ENCODE measurements at regions not wholly inside any gene's neighbourhood (a gene's known extent, or its start where the extent isn't known, plus 50 kb on each side); places are given as distances from the start of the nearest gene placed in this dataset.

DNA sequence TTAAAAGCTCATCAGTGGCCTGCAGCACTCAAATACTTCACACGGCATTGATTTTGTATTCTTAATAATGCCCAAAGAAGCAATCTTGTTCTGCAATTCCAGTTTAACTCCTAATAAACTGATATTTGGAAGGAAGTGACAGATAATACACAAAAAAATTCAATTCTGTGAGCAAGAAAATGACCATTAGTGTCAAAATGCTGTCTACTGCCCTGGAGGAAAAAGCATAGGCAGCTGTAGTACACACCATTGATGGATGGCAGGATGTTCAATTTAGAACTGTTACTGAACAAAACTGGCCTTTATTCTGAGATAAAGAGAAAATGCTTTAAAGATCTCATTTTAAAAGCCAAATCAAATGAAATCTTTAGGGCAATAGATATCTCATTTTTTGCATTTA is 251.3 kb upstream of the FMN2 start:
- no peak for TF ChIP-seq MAFK (IDR thresholded peaks at IDR 0.05; ENCODE audit: low read depth, low read length)
- TF ChIP-seq RFX5 (IDR thresholded peaks at IDR 0.05; ENCODE audit: low read depth, low read length), result no peak
- no peak for TF ChIP-seq MAZ (IDR thresholded peaks at IDR 0.05; ENCODE audit: borderline replicate concordance, low read depth, low read length)
- no peak for TF ChIP-seq RAD21 (IDR thresholded peaks at IDR 0.05; ENCODE audit: low read length)
- TF ChIP-seq FOS (IDR thresholded peaks at IDR 0.05; ENCODE audit: low read depth, low read length), result no peak
- TF ChIP-seq, protein P1, sequence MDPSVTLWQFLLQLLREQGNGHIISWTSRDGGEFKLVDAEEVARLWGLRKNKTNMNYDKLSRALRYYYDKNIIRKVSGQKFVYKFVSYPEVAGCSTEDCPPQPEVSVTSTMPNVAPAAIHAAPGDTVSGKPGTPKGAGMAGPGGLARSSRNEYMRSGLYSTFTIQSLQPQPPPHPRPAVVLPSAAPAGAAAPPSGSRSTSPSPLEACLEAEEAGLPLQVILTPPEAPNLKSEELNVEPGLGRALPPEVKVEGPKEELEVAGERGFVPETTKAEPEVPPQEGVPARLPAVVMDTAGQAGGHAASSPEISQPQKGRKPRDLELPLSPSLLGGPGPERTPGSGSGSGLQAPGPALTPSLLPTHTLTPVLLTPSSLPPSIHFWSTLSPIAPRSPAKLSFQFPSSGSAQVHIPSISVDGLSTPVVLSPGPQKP (IDR thresholded peaks at IDR 0.05; ENCODE audit: borderline replicate concordance, low read depth, low read length), result no peak
- no peak for TF ChIP-seq SMC3 (IDR thresholded peaks at IDR 0.05; ENCODE audit: low read depth, low read length)
- no peak for TF ChIP-seq POLR2A (IDR thresholded peaks at IDR 0.05; ENCODE audit: low read depth, low read length)
- CTCF ChIA-PET, result no interaction called here

More for the DNA sequence above, 251.3 kb upstream of the FMN2 start:
- Histone ChIP-seq H3K9me1 (ENCODE audit: insufficient read depth, low read length) (no peaks in the 10 kb centered on the region), H3K4me3 (ENCODE audit: insufficient read depth, low read depth, low read length) (no peak overlapping the region), H3K27ac (ENCODE audit: insufficient read depth, low read length) (no peak overlapping the region), H4K20me1 (ENCODE audit: insufficient read depth, low read length) (no peaks in the 10 kb centered on the region), H3K14ac (replicated peaks; ENCODE audit: low read depth, low read length) (no peak overlapping the region), H3K56ac (ENCODE audit: extremely low read depth, insufficient read depth, low read length) (no peak overlapping the region), H3K4ac (ENCODE audit: low read depth, low read length) (no peak overlapping the region), H3K9me3 (ENCODE audit: control insufficient read depth, insufficient read depth, low read length) (peaks cover 2% of the 10 kb centered on the region; the same call in 1 of the 2 replicates), H2BK5ac (ENCODE audit: low read depth, low read length, poor library complexity, severe bottlenecking) (no peak overlapping the region), H3K36me3 (ENCODE audit: control insufficient read depth, insufficient read depth, low read length) (no peaks in the 10 kb centered on the region), H3K23ac (ENCODE audit: low read depth, low read length) (no peak overlapping the region), H3K79me1 (ENCODE audit: low read depth in 1 of 2, low read length in 2 of 2) (no peaks in the 10 kb centered on the region), H3K4me2 (ENCODE audit: low read depth, low read length) (no peak overlapping the region), H2AK9ac (replicated peaks; ENCODE audit: low read depth, low read length, poor library complexity) (no peak overlapping the region), H2BK15ac (ENCODE audit: low read depth, low read length) (no peak overlapping the region), H2BK20ac (ENCODE audit: low read depth, low read length) (no peak overlapping the region), H3K9ac (ENCODE audit: low read depth, low read length) (no peak overlapping the region), H2AK5ac (ENCODE audit: low read depth, low read length) (no peak overlapping the region), H4K91ac (ENCODE audit: insufficient read depth, low read depth, low read length) (no peak overlapping the region), H2BK120ac (ENCODE audit: low read depth, low read length) (no peak overlapping the region), H2AFZ (replicated peaks; ENCODE audit: low read length, poor library complexity) (no peak overlapping the region), H3K4me1 (ENCODE audit: control insufficient read depth, insufficient read depth, low read length) (no peaks in the 10 kb centered on the region), H4K8ac (ENCODE audit: low read depth in 2 of 2, low read length in 2 of 2) (no peak overlapping the region), H3K18ac (ENCODE audit: low read depth, low read length) (no peak overlapping the region), H4K5ac (ENCODE audit: low read depth, low read length) (no peak overlapping the region), H3K27me3 (ENCODE audit: control insufficient read depth, insufficient read depth, low read length) (no peaks in the 10 kb centered on the region)
- intact Hi-C loops (cut with micrococcal nuclease) (no loop called here), in situ Hi-C loops (cut with MboI; ENCODE audit: low sequenced_read_pairs) (no loop called here), dilution Hi-C loops (cut with HindIII; ENCODE audit: low sequenced_read_pairs, unreplicated experiment) (no loop called here)
- POLR2A ChIA-PET (ENCODE audit: unreplicated experiment), result no interaction called here
- DNase-seq, result no peak
- no CpG with 5 or more reads among the region's 1 CpG for WGBS, 2 experiments (ENCODE audit: extremely low coverage in 2 of 2, insufficient read length in 1 of 2)
- BruUV-seq (replicated peaks), result no TSS peak
- no peak for ATAC-seq (ENCODE audit: low read depth)

All from IMR-90 (cell line).